Activated B cell treated with CpG ODN at 0.5 μM for 24 hours (primary cell): ENCODE measurements at regions not wholly inside any gene's neighbourhood (a gene's known extent, or its start where the extent isn't known, plus 50 kb on each side); places are given as distances from the start of the nearest gene placed in this dataset.

Source experiments
- ATAC-seq: fragments of 200-7000 bp; cut with Tn5 transposase; one replicate; pipeline ENCODE4 v1.10.0; 2021; ENCODE audit warnings: low read depth, mild to moderate bottlenecking, moderate library complexity
- CTCF ChIA-PET: fragments of 350-600 bp; sonication (Branson Sonifier 250); formaldehyde crosslinking; loops from one replicate; lab custom pipeline; 2021; ENCODE audit warnings: antibody characterized with exemption; lab: Charles Lee
- POLR2A ChIA-PET: fragments of 350-600 bp; sonication (Branson Sonifier 250); formaldehyde crosslinking; loops from one replicate; lab custom pipeline; 2021; ENCODE audit warnings: antibody characterized with exemption; lab: Charles Lee
- DNase-seq: peaks from one replicate; pipeline ENCODE4 v3.0.0; 2022
- H3K27ac Mint-ChIP-seq: one replicate; pipeline ENCODE4 v1.8.0; 2020; ENCODE audit warnings: mixed read lengths
- H3K27me3 Mint-ChIP-seq: one replicate; pipeline ENCODE4 v1.8.0; 2021; ENCODE audit warnings: mixed read lengths
- H3K36me3 Mint-ChIP-seq: one replicate; pipeline ENCODE4 v1.8.0; 2021; ENCODE audit warnings: low read depth, mixed read lengths
- H3K4me1 Mint-ChIP-seq: one replicate; pipeline ENCODE4 v1.8.0; 2021; ENCODE audit warnings: mixed read lengths
- H3K4me3 Mint-ChIP-seq: one replicate; pipeline ENCODE4 v1.8.0; 2020; ENCODE audit warnings: mild to moderate bottlenecking, mixed read lengths
- H3K9me3 Mint-ChIP-seq: one replicate; pipeline ENCODE4 v1.8.0; 2020; ENCODE audit warnings: mixed read lengths
- intact Hi-C: fragments of 100-400 bp; cut with micrococcal nuclease; formaldehyde crosslinking; loops from one replicate; pipeline ENCODE4 v1.15.1; 2024
- TF ChIP-seq, protein P1 (sequence below): fragments of 200-600 bp; IDR thresholded peaks from one replicate; pipeline ENCODE4 v1.8.0; 2022; ENCODE audit warnings: antibody characterized with exemption, mild to moderate bottlenecking

DNA sequence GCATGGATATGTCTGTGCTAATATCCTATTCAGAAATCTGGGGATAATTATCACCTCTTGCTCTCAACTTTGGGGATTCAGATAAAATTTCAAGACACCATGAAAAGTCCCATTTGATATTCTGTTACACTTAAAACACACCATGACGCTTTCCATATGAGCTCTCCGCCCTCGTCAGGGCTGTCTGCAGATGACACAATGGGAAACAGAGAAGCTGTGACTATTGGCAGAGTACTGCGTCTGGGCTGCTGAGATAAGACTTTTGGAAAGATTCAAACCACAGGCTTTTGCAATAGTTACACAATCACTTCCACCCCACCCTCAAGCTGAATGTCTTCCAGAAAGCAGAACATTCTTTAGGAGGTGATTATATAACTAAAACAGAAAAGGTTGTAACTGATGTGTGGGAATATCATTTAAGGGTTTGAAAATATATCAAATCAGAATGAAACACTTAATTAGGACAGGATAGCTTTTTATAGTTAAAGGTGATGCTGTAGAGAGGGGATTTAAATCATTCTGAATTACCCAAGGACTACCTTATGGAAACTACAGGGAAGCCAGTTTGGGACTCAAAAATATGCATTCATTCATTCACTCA is 75.3 kb upstream of the TMPO start:
- no peak overlapping the region for H3K4me3 Mint-ChIP-seq
- intact Hi-C loops: no loop called here
- H3K9me3 Mint-ChIP-seq: peaks cover 5% of the 10 kb centered on the region
- TF ChIP-seq, protein P1, sequence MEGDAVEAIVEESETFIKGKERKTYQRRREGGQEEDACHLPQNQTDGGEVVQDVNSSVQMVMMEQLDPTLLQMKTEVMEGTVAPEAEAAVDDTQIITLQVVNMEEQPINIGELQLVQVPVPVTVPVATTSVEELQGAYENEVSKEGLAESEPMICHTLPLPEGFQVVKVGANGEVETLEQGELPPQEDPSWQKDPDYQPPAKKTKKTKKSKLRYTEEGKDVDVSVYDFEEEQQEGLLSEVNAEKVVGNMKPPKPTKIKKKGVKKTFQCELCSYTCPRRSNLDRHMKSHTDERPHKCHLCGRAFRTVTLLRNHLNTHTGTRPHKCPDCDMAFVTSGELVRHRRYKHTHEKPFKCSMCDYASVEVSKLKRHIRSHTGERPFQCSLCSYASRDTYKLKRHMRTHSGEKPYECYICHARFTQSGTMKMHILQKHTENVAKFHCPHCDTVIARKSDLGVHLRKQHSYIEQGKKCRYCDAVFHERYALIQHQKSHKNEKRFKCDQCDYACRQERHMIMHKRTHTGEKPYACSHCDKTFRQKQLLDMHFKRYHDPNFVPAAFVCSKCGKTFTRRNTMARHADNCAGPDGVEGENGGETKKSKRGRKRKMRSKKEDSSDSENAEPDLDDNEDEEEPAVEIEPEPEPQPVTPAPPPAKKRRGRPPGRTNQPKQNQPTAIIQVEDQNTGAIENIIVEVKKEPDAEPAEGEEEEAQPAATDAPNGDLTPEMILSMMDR: no peak
- CTCF ChIA-PET: no interaction called here
- POLR2A ChIA-PET: no interaction called here
- H3K36me3 Mint-ChIP-seq: no peaks in the 10 kb centered on the region
- no peak for DNase-seq
- peaks cover 45% of the 10 kb centered on the region for H3K27me3 Mint-ChIP-seq
- no peak for ATAC-seq
- no peak overlapping the region for H3K27ac Mint-ChIP-seq
- no peaks in the 10 kb centered on the region for H3K4me1 Mint-ChIP-seq

DNA sequence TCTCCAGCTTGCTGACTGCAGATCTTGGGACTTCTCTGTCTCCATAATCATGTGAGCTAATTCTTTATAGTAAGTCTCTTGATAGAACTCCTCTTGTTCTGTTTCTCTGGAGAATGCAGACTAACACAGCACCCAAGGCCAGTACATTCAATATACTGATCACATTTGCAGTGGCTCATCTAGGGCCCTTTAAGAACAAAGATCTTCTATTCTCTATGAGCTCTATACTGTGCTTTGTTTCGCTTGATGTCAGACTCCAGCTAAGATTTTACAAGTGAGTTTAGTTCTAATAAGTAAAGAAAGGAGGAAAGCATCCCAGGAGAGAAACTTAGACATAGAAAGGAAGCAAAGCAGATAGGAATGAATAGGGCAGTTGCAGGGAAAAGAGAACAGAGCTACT is 69.3 kb upstream of the TMPO start:
- CTCF ChIA-PET: no interaction called here
- Mint-ChIP-seq H3K27me3 (peaks cover 21% of the 10 kb centered on the region), H3K36me3 (no peaks in the 10 kb centered on the region), H3K4me3 (no peak overlapping the region), H3K4me1 (no peaks in the 10 kb centered on the region), H3K27ac (no peak overlapping the region), H3K9me3 (no peaks in the 10 kb centered on the region)
- TF ChIP-seq, protein P1: no peak
- ATAC-seq (no peak), DNase-seq (no peak)
- intact Hi-C loops: no loop called here
- POLR2A ChIA-PET: no interaction called here

DNA sequence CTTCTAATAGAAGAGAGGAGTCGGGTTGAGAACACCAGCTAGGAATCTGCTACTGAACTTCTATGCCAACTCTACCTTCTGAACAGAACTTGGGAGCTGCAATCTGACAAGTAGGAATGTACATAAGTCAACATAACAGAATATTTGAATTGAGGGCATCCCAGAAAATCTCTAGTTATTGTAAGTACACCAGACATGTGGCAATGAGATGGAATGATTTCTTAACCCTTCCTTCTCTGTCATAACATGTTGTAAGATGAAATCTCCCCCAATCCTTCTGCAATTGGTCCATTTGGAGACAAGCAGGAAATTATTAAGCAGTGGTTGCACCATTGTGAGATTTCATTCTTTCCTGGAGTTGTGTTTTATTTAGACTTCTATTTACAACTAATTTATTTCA is 68.7 kb upstream of the TMPO start:
- TF ChIP-seq, protein P1: no peak
- DNase-seq (no peak), ATAC-seq (no peak)
- ChIA-PET CTCF (no interaction called here), POLR2A (no interaction called here)
- Mint-ChIP-seq H3K4me3 (no peak overlapping the region), H3K27ac (no peak overlapping the region), H3K36me3 (no peaks in the 10 kb centered on the region), H3K9me3 (no peaks in the 10 kb centered on the region), H3K4me1 (no peaks in the 10 kb centered on the region), H3K27me3 (peaks cover 19% of the 10 kb centered on the region)
- intact Hi-C loops: no loop called here

- H3K4me1 Mint-ChIP-seq: no peaks in the 10 kb centered on the region
- CTCF ChIA-PET: no interaction called here
- H3K4me3 Mint-ChIP-seq: no peak overlapping the region
Measured at GRCh38 chr12:98449584-98449983, 65.8 kb upstream of the TMPO start.

GRCh38 chr12:98453070-98453469 is 62.3 kb upstream of the TMPO start:
- Mint-ChIP-seq H3K36me3 (no peaks in the 10 kb centered on the region), H3K4me3 (no peak overlapping the region), H3K27me3 (peaks cover 30% of the 10 kb centered on the region), H3K4me1 (peaks cover 4% of the 10 kb centered on the region), H3K9me3 (no peaks in the 10 kb centered on the region), H3K27ac (no peak overlapping the region)
- DNase-seq (no peak), ATAC-seq (no peak)
- ChIA-PET CTCF (no interaction called here), POLR2A (no interaction called here)
- TF ChIP-seq, protein P1: no peak
- intact Hi-C loops: no loop called here

More at GRCh38 chr12:98449584-98449983, 65.8 kb upstream of the TMPO start:
- Mint-ChIP-seq H3K36me3 (no peaks in the 10 kb centered on the region), H3K9me3 (no peaks in the 10 kb centered on the region), H3K27ac (no peak overlapping the region), H3K27me3 (peaks cover 15% of the 10 kb centered on the region)
- ATAC-seq: no peak
- TF ChIP-seq, protein P1: no peak
- intact Hi-C loops: no loop called here
- DNase-seq: no peak
- POLR2A ChIA-PET: no interaction called here
